ENCODE measurements at regions not wholly inside any gene's neighbourhood (a gene's known extent, or its start where the extent isn't known, plus 50 kb on each side); places are given as distances from the start of the nearest gene placed in this dataset.
"Not testable (repeated sequence)": the region's sequence is repeated elsewhere in the genome, so short reads cannot be mapped to it uniquely, and the experiment has no call there.

DNA sequence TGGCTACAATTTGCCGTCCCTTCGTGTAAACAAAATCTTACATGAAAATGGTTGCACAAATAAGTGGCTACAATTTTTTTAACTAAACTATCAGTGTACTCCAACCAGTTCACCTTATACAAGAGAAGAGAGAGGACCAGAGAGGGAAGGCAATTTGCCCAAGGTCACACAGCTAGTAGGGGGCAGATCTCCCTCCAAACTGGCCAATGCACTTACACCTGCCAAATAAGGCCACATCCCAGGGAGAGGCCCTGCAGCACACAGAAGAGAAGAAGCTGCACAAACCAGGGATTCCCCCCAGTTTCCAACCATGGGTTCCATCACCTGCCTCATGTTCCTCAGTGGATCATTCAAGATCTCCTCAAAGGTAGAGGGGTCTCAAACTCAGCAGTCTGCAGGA, 349.9 kb downstream of the SOX9 start:
- ChIA-PET CTCF (interaction anchor here (0.6 kb wide), 1 partner anchor 1312 kb away, joined by 3 read pairs; no protein-coding TSS in a partner anchor), POLR2A (interaction anchor here (0.5 kb wide), 1 partner anchor 350 kb away, joined by 6 read pairs; the partner anchor contains the start of gene SOX9)
- Mint-ChIP-seq H3K4me1 (ENCODE audit: low read depth, unreplicated experiment) (peaks cover 16% of the 10 kb centered on the region), H3K27ac (ENCODE audit: unreplicated experiment) (no peak overlapping the region), H3K27me3 (ENCODE audit: insufficient read depth, unreplicated experiment) (no peaks in the 10 kb centered on the region), H3K36me3 (ENCODE audit: insufficient read depth, unreplicated experiment) (peaks cover 2% of the 10 kb centered on the region), H3K9me3 (ENCODE audit: unreplicated experiment) (no peaks in the 10 kb centered on the region), H3K4me3 (ENCODE audit: unreplicated experiment) (no peak overlapping the region)
- DNase-seq, result no peak
- H3K27me3 ChIP-seq (replicated peaks; ENCODE audit: control insufficient read depth, insufficient read depth, low read length), result no peaks in the 10 kb centered on the region
- no TSS peak for BruUV-seq (replicated peaks)
- peaks cover 51% of the 10 kb centered on the region for H3K4me1 ChIP-seq
- no peak for TF ChIP-seq CTCF (IDR thresholded peaks at IDR 0.05; ENCODE audit: insufficient read depth in 1 of 2, low read depth in 1 of 2, low read length in 1 of 2, severe bottlenecking in 1 of 2, unreplicated experiment in 1 of 2)
- H3K36me3 ChIP-seq (ENCODE audit: control insufficient read depth, insufficient read depth, low read length), result no peaks in the 10 kb centered on the region; the same call in 1 of the 2 replicates
- intact Hi-C loops (cut with micrococcal nuclease; ENCODE audit: unreplicated experiment), result no loop called here
- H3K4me3 ChIP-seq (ENCODE audit: low read depth, low read length), result no peak overlapping the region
- H3K9me3 ChIP-seq, result no peaks in the 10 kb centered on the region

DNA sequence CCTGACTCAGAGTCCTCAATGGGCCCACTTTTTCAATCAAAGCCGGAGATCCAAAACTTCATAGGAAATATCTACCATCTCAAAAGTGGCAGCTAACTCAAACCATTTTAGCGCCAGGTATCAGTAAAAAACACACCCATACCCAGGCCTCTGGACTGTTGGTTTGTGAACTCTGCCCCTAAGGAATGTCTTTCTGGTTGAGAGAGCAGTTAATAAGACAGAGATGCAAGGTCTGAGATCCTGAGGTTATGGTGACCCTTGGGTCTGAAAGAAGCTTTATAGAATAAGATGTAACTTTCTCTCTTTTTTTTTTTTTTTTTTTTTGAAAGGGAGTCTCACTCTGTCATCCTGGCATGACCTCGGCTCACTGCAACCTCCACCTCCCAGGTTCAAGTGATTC, 350.5 kb downstream of the SOX9 start:
- Mint-ChIP-seq H3K27ac (ENCODE audit: unreplicated experiment) (no peak overlapping the region), H3K27me3 (ENCODE audit: insufficient read depth, unreplicated experiment) (no peaks in the 10 kb centered on the region), H3K4me3 (ENCODE audit: unreplicated experiment) (no peak overlapping the region), H3K9me3 (ENCODE audit: unreplicated experiment) (no peaks in the 10 kb centered on the region), H3K4me1 (ENCODE audit: low read depth, unreplicated experiment) (peaks cover 14% of the 10 kb centered on the region), H3K36me3 (ENCODE audit: insufficient read depth, unreplicated experiment) (peaks cover 7% of the 10 kb centered on the region)
- TF ChIP-seq CTCF (IDR thresholded peaks at IDR 0.05; ENCODE audit: insufficient read depth in 1 of 2, low read depth in 1 of 2, low read length in 1 of 2, severe bottlenecking in 1 of 2, unreplicated experiment in 1 of 2), result no peak
- no peaks in the 10 kb centered on the region; the same call in 1 of the 2 replicates for H3K36me3 ChIP-seq (ENCODE audit: control insufficient read depth, insufficient read depth, low read length)
- ChIA-PET POLR2A (interaction anchor here (0.5 kb wide), 1 partner anchor 351 kb away, joined by 6 read pairs; the partner anchor contains the start of gene SOX9), CTCF (interaction anchor here (0.6 kb wide), 1 partner anchor 1311 kb away, joined by 3 read pairs; no protein-coding TSS in a partner anchor)
- no TSS peak for BruUV-seq (replicated peaks)
- H3K4me3 ChIP-seq (ENCODE audit: low read depth, low read length), result no peak overlapping the region
- DNase-seq, result no peak
- intact Hi-C loops (cut with micrococcal nuclease; ENCODE audit: unreplicated experiment), result no loop called here
- no peaks in the 10 kb centered on the region for H3K27me3 ChIP-seq (replicated peaks; ENCODE audit: control insufficient read depth, insufficient read depth, low read length)
- no peaks in the 10 kb centered on the region for H3K9me3 ChIP-seq
- H3K4me1 ChIP-seq, result peaks cover 51% of the 10 kb centered on the region

- H3K4me1 Mint-ChIP-seq (ENCODE audit: low read depth, unreplicated experiment), result peaks cover 11% of the 10 kb centered on the region
- no peak for TF ChIP-seq CTCF (IDR thresholded peaks at IDR 0.05; ENCODE audit: insufficient read depth in 1 of 2, low read depth in 1 of 2, low read length in 1 of 2, severe bottlenecking in 1 of 2, unreplicated experiment in 1 of 2)
- Histone ChIP-seq H3K9me3 (no peaks in the 10 kb centered on the region), H3K4me1 (peaks cover 51% of the 10 kb centered on the region), H3K27me3 (replicated peaks; ENCODE audit: control insufficient read depth, insufficient read depth, low read length) (no peaks in the 10 kb centered on the region), H3K36me3 (ENCODE audit: control insufficient read depth, insufficient read depth, low read length) (no peaks in the 10 kb centered on the region; the same call in 1 of the 2 replicates), H3K4me3 (ENCODE audit: low read depth, low read length) (no peak overlapping the region)
- ChIA-PET CTCF (no interaction called here), POLR2A (no interaction called here)
- no peak overlapping the region for H3K27ac Mint-ChIP-seq (ENCODE audit: unreplicated experiment)
- no peaks in the 10 kb centered on the region for H3K9me3 Mint-ChIP-seq (ENCODE audit: unreplicated experiment)
- intact Hi-C loops (cut with micrococcal nuclease; ENCODE audit: unreplicated experiment), result loop anchor here (1.0 kb wide), 1 partner anchor 34 kb away; no protein-coding TSS in a partner anchor
- H3K4me3 Mint-ChIP-seq (ENCODE audit: unreplicated experiment), result no peak overlapping the region
- DNase-seq, result no peak
- H3K27me3 Mint-ChIP-seq (ENCODE audit: insufficient read depth, unreplicated experiment), result no peaks in the 10 kb centered on the region
- BruUV-seq (replicated peaks), result no TSS peak
- peaks cover 9% of the 10 kb centered on the region for H3K36me3 Mint-ChIP-seq (ENCODE audit: insufficient read depth, unreplicated experiment)
Measured at GRCh38 chr17:72472106-72472505, 351.3 kb downstream of the SOX9 start.

DNA sequence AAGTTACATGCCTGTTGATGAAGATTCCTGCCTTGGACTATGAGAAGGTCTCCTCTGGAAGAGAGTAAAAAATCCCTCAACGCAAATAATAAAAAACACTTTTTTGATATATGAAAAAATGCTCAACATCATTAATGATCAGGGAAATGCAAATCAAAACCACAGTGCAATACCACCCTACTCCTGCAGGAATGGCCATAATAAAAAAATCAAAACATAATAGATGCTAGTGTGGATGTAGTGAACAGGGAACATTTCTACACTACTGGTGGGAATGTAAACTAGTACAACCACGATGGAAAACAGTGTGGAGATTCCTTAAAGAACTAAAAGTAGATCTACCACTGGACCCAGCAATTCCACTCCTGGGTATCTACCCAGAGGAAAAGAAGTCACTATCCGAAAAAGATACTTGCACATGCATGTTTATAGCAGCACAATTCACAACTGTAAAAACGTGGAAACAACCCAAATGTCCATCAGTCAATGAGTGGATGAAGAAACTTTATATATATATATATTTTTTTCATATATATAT, 352.1 kb downstream of the SOX9 start:
- H3K4me1 Mint-ChIP-seq (ENCODE audit: low read depth, unreplicated experiment); H3K36me3 ChIP-seq (ENCODE audit: control insufficient read depth, insufficient read depth, low read length); H3K4me3 Mint-ChIP-seq (ENCODE audit: unreplicated experiment); H3K9me3 ChIP-seq; DNase-seq; POLR2A ChIA-PET; H3K27ac Mint-ChIP-seq (ENCODE audit: unreplicated experiment); H3K27me3 ChIP-seq (replicated peaks; ENCODE audit: control insufficient read depth, insufficient read depth, low read length); H3K9me3 Mint-ChIP-seq (ENCODE audit: unreplicated experiment); H3K4me3 ChIP-seq (ENCODE audit: low read depth, low read length); BruUV-seq (replicated peaks); H3K27me3 Mint-ChIP-seq (ENCODE audit: insufficient read depth, unreplicated experiment); CTCF ChIA-PET: not testable (repeated sequence)
- H3K4me1 ChIP-seq, result peaks cover 51% of the 10 kb centered on the region
- H3K36me3 Mint-ChIP-seq (ENCODE audit: insufficient read depth, unreplicated experiment), result peaks cover 17% of the 10 kb centered on the region
- intact Hi-C loops (cut with micrococcal nuclease; ENCODE audit: unreplicated experiment), result loop anchor here (1.0 kb wide), 1 partner anchor 33 kb away; no protein-coding TSS in a partner anchor

Data from Caco-2 (cell line).